SK-N-SH (cell line): ENCODE measurements at regions not wholly inside any gene's neighbourhood (a gene's known extent, or its start where the extent isn't known, plus 50 kb on each side); places are given as distances from the start of the nearest gene placed in this dataset.
A peak's percentile ranks its signal among the peaks of the same experiment; 100 is the strongest.

Experiments
- CTCF ChIA-PET: fragments of 300-600, 350-600 bp; formaldehyde crosslinking; extraction: SDS; loops from one replicate; lab custom pipeline; 2021; lab: Yijun Ruan, JAX
- POLR2A ChIA-PET: fragments of 350-600 bp; sonication (Branson Sonifier 250); formaldehyde crosslinking; extraction: SDS; loops from one replicate; lab custom pipeline; 2020; ENCODE audit warnings: antibody characterized with exemption, inconsistent platforms; lab: Yijun Ruan, JAX
- DNase-seq: peaks from one replicate; pipeline ENCODE4 v3.0.0; 2012
- H2AFZ ChIP-seq: fragments of 200-600 bp; sonication (generic); 2 replicates; pipeline ENCODE4 v1.8.1; 2016; ENCODE audit warnings: antibody characterized with exemption, mild to moderate bottlenecking, low read depth
- H3F3A ChIP-seq: fragments of 200-600 bp; sonication (generic); replicated peaks from 2 replicates; pipeline ENCODE3; 2016; ENCODE audit warnings: antibody characterized with exemption, mild to moderate bottlenecking; ENCODE audit not compliant: insufficient read depth
- H3K27ac ChIP-seq, 2 experiments: fragments of 200-500 bp in 1 of 2; fragments of 200-600 bp in 1 of 2; sonication (Bioruptor generic) in 1 of 2; sonication (generic), shearing (Covaris generic) in 1 of 2; 2 replicates each; pipeline versions ENCODE4 v1.5.1 to v1.6.1; 2014 to 2016; ENCODE audit warnings: low read depth in 2 of 2, inconsistent platforms in 1 of 2, low read length in 1 of 2, mild to moderate bottlenecking in 1 of 2, mixed read lengths in 1 of 2
- H3K27me3 ChIP-seq: fragments of 200-600 bp; sonication (generic), shearing (Covaris generic); 2 replicates; pipeline ENCODE4 v1.6.1; 2016; ENCODE audit warnings: mixed run types; ENCODE audit not compliant: insufficient read depth
- H3K36me3 ChIP-seq, 2 experiments: fragments of 200-500 bp in 1 of 2; fragments of 200-600 bp in 1 of 2; sonication (Bioruptor generic) in 1 of 2; sonication (generic) in 1 of 2; replicated peaks in 1 of 2; 2 replicates each; pipeline versions ENCODE3 to v1.5.1; 2014 to 2016; ENCODE audit warnings: low read length in 1 of 2, mild to moderate bottlenecking in 1 of 2; ENCODE audit not compliant: insufficient read depth in 2 of 2, control insufficient read depth in 1 of 2
- H3K4me1 ChIP-seq, 2 experiments: fragments of 200-500 bp in 1 of 2; fragments of 200-600 bp in 1 of 2; sonication (Bioruptor generic) in 1 of 2; sonication (generic), shearing (Covaris generic) in 1 of 2; 2 replicates each; pipeline versions ENCODE4 v1.5.1 to v1.6.1; 2014 to 2016; ENCODE audit warnings: low read depth in 1 of 2, low read length in 1 of 2, mixed run types in 1 of 2; ENCODE audit not compliant: insufficient read depth in 2 of 2, control insufficient read depth in 1 of 2
- H3K4me2 ChIP-seq: fragments of 200-600 bp; sonication (generic), shearing (Covaris generic); 2 replicates; pipeline ENCODE4 v1.6.1; 2017; ENCODE audit warnings: mixed run types
- H3K4me3 ChIP-seq, 2 experiments: fragments of 200-500 bp in 1 of 2; fragments of 200-600 bp in 1 of 2; sonication (Bioruptor generic) in 1 of 2; sonication (generic), shearing (Covaris generic) in 1 of 2; 2 replicates each; pipeline versions ENCODE4 v1.5.1 to v1.8.1; 2014 to 2016; ENCODE audit warnings: low read depth in 2 of 2, inconsistent platforms in 1 of 2, low read length in 1 of 2, mild to moderate bottlenecking in 1 of 2, mixed read lengths in 1 of 2, moderate library complexity in 1 of 2
- H3K79me2 ChIP-seq: fragments of 200-600 bp; sonication (generic); 2 replicates; pipeline ENCODE4 v1.8.1; 2017; ENCODE audit warnings: mild to moderate bottlenecking; ENCODE audit not compliant: insufficient read depth
- H3K9ac ChIP-seq: fragments of 200-600 bp; sonication (generic); 2 replicates; pipeline ENCODE4 v1.6.1; 2017; ENCODE audit warnings: mixed run types
- H3K9me2 ChIP-seq: fragments of 200-600 bp; sonication (generic); 2 replicates; pipeline ENCODE4 v1.6.1; 2017; ENCODE audit warnings: mixed run types
- H3K9me3 ChIP-seq: fragments of 200-600 bp; sonication (generic); 2 replicates; pipeline ENCODE4 v1.6.1; 2017; ENCODE audit warnings: mixed run types, mild to moderate bottlenecking, moderate library complexity
- H4K20me1 ChIP-seq: fragments of 200-600 bp; sonication (generic); 2 replicates; pipeline ENCODE4 v1.6.1; 2017; ENCODE audit warnings: mild to moderate bottlenecking, mixed run types; ENCODE audit not compliant: insufficient read depth
- ELF1 ChIP-seq: IDR thresholded peaks from 2 replicates; pipeline ENCODE4 v1.4.0; 2012
- EZH2phosphoT487 ChIP-seq: fragments of 200-600 bp; sonication (generic); IDR thresholded peaks from 2 replicates; pipeline ENCODE4 v1.6.1; 2017; ENCODE audit warnings: low read depth, mixed run types, mild to moderate bottlenecking, antibody characterized with exemption, moderate library complexity, borderline replicate concordance
- FOXM1 ChIP-seq: IDR thresholded peaks from 2 replicates; pipeline ENCODE4 v1.4.0; 2012; ENCODE audit warnings: low read depth, mild to moderate bottlenecking
- NFIC ChIP-seq: IDR thresholded peaks from 2 replicates; pipeline ENCODE4 v1.4.0; 2012; ENCODE audit warnings: borderline replicate concordance
- PBX3 ChIP-seq: IDR thresholded peaks from 2 replicates; pipeline ENCODE4; 2012
- SMC3 ChIP-seq: IDR thresholded peaks from 2 replicates; pipeline ENCODE4 v1.6.1; 2012; ENCODE audit warnings: low read depth, low read length, improper control_type of control experiment
- TAF1 ChIP-seq: IDR thresholded peaks from 2 replicates; pipeline ENCODE4 v1.6.1; 2012; ENCODE audit warnings: low read depth, mild to moderate bottlenecking, low read length, moderate library complexity, borderline replicate concordance
- TCF12 ChIP-seq: IDR thresholded peaks from 2 replicates; pipeline ENCODE4 v1.4.0; 2012
- USF2 ChIP-seq: fragments of 150-350 bp; IDR thresholded peaks from 2 replicates; pipeline ENCODE4 v1.6.1; 2017; ENCODE audit warnings: antibody characterized with exemption, low read length, low read depth, borderline replicate concordance
- YY1 ChIP-seq: IDR thresholded peaks from 2 replicates; pipeline ENCODE4 v1.4.0; 2012; ENCODE audit warnings: low read depth, mild to moderate bottlenecking
- WGBS: methylation state at CpG from one replicate; pipeline ENCODE4 v1.1.6; 2017; ENCODE audit warnings: low lambda C conversion rate; 5-methylcytosine and 5-hydroxymethylcytosine counted together
- TF ChIP-seq, protein P1 (sequence below): fragments of 200-600 bp; sonication (generic); IDR thresholded peaks from 2 replicates; pipeline ENCODE4 v1.6.1; 2017; ENCODE audit warnings: antibody characterized with exemption, mild to moderate bottlenecking, moderate library complexity
- TF ChIP-seq, protein P2 (sequence below): IDR thresholded peaks from 2 replicates; pipeline ENCODE4 v1.4.0; 2012; ENCODE audit warnings: low read depth, borderline replicate concordance

DNA sequence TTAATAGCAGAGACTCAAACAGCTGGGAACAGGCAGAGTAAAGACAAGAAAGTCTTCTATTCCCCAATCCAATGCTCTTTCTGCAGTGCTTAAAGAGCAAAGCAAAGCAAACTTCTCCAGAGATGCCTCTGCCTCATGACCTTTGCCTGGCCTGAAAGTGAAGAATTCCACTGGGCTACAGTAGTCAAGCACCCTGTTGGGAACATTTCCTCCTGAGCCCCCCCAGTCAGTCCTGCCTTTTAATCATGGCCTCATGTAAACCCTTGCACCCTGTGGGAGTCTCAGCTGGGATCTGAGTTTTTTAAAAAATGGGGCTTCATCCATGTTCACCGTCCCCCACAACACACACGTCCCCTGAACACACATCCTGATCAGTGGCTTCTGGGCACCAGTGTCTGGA is 62.7 kb upstream of the TSPAN11 start:
- TF ChIP-seq PBX3: no peak
- no peak for TF ChIP-seq NFIC
- TF ChIP-seq USF2: no peak
- TF ChIP-seq FOXM1: no peak
- no peak for TF ChIP-seq EZH2phosphoT487
- TF ChIP-seq YY1: no peak
- TF ChIP-seq, protein P1, sequence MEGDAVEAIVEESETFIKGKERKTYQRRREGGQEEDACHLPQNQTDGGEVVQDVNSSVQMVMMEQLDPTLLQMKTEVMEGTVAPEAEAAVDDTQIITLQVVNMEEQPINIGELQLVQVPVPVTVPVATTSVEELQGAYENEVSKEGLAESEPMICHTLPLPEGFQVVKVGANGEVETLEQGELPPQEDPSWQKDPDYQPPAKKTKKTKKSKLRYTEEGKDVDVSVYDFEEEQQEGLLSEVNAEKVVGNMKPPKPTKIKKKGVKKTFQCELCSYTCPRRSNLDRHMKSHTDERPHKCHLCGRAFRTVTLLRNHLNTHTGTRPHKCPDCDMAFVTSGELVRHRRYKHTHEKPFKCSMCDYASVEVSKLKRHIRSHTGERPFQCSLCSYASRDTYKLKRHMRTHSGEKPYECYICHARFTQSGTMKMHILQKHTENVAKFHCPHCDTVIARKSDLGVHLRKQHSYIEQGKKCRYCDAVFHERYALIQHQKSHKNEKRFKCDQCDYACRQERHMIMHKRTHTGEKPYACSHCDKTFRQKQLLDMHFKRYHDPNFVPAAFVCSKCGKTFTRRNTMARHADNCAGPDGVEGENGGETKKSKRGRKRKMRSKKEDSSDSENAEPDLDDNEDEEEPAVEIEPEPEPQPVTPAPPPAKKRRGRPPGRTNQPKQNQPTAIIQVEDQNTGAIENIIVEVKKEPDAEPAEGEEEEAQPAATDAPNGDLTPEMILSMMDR: no peak
- TF ChIP-seq ELF1: no peak
- TF ChIP-seq TCF12: no peak
- no peak for TF ChIP-seq SMC3
- no peak for TF ChIP-seq TAF1
- TF ChIP-seq, protein P2, sequence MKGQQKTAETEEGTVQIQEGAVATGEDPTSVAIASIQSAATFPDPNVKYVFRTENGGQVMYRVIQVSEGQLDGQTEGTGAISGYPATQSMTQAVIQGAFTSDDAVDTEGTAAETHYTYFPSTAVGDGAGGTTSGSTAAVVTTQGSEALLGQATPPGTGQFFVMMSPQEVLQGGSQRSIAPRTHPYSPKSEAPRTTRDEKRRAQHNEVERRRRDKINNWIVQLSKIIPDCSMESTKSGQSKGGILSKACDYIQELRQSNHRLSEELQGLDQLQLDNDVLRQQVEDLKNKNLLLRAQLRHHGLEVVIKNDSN: no peak
- no peak for DNase-seq

DNA sequence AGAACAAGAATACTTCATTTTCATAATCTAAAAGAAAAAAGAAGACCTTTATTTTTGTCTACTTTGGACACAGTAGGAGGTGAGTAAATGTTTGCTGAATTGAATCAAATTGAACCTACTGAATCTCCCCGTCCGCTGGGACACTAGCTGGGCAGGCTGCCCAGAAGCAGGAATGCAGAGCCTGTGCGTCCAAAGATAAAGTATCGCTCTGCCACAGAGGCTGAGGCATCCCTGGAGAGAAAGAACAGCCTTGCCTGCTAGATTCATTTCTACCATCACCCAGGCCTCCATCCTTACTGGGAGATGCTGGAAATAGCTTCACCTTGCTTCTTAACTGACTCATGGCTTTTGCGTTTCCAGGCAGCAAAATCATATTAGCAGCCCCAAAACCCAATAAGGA is 64.1 kb upstream of the TSPAN11 start:
- H3K4me3 ChIP-seq: no peak overlapping the region
- 29% methylated on average over 5 of the region's 5 CpGs for WGBS
- no peak overlapping the region for H2AFZ ChIP-seq
- no peaks in the 10 kb centered on the region for H4K20me1 ChIP-seq
- H3F3A ChIP-seq: no peaks in the 10 kb centered on the region
- no peaks in the 10 kb centered on the region; a peak in 1 of 4 replicates for H3K4me1 ChIP-seq
- H3K9me3 ChIP-seq: peaks cover 9% of the 10 kb centered on the region; the same call in 1 of the 2 replicates
- no peak overlapping the region for H3K4me2 ChIP-seq
- H3K9me2 ChIP-seq: no peaks in the 10 kb centered on the region
- no peaks in the 10 kb centered on the region for H3K36me3 ChIP-seq
- ChIA-PET POLR2A (no interaction called here), CTCF (interaction anchor here (1.0 to 4.1 kb wide), 6 partner anchors 11 to 123 kb away, joined by 3 to 20 read pairs (median 6); no protein-coding TSS in a partner anchor)
- peak; percentile 22 for DNase-seq
- H3K27me3 ChIP-seq: no peaks in the 10 kb centered on the region
- H3K9ac ChIP-seq: no peak overlapping the region
- no peak overlapping the region for H3K27ac ChIP-seq
- H3K79me2 ChIP-seq: no peaks in the 10 kb centered on the region; the same call in 1 of the 2 replicates
- no peak for TF ChIP-seq EZH2phosphoT487
- peak; percentile 58 for TF ChIP-seq NFIC
- TF ChIP-seq, all 33 proteins: peak for 1

More for the DNA sequence above, 62.7 kb upstream of the TSPAN11 start:
- ChIA-PET CTCF (interaction anchor here (0.6 to 4.1 kb wide), 5 partner anchors 12 to 210 kb away, joined by 3 to 20 read pairs (median 3); no protein-coding TSS in a partner anchor), POLR2A (no interaction called here)
- Histone ChIP-seq H3K27me3 (no peaks in the 10 kb centered on the region), H3K4me2 (no peak overlapping the region), H3K9me2 (no peaks in the 10 kb centered on the region), H3K36me3 (no peaks in the 10 kb centered on the region), H4K20me1 (no peaks in the 10 kb centered on the region), H3K27ac (no peak overlapping the region), H3F3A (no peaks in the 10 kb centered on the region), H3K79me2 (no peaks in the 10 kb centered on the region), H3K4me1 (no peaks in the 10 kb centered on the region; a peak in 1 of 4 replicates), H3K9ac (no peak overlapping the region), H3K9me3 (peaks cover 11% of the 10 kb centered on the region; the same call in 1 of the 2 replicates), H3K4me3 (no peak overlapping the region), H2AFZ (no peak overlapping the region)
- WGBS: 58% methylated on average over 2 of the region's 2 CpGs
